ENCODE measurements at regions not wholly inside any gene's neighbourhood (a gene's known extent, or its start where the extent isn't known, plus 50 kb on each side); places are given as distances from the start of the nearest gene placed in this dataset.
"Not testable (repeated sequence)": the region's sequence is repeated elsewhere in the genome, so short reads cannot be mapped to it uniquely, and the experiment has no call there.

DNA sequence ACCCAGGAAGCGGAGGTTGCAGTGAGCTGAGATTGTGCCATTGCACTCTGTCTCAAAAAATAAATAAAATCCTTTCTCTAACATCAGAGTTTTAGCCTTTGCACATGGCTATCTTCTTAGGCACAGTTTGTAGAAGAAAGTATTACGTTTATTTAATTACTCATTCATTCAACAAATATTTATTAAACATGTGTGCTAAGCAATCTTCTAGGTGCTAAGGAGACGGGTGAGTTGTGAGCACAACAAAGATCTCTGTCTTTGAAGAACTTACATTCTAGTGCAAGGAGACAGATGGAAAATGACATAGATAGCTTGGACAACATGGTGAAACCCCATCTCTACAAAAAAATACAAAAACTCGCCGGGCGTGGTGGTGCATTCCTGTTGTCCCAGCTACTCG, 122.3 kb upstream of the MYO10 start:
- no peak for DNase-seq
- WGBS, 2 donors = 74 to 88% methylated on average over 7 of the region's 7 CpGs
- H3K27ac ChIP-seq = no peak overlapping the region
- H3K9me3 ChIP-seq = no peaks in the 10 kb centered on the region
- peaks cover 0 to 5% (median 0%) of the 10 kb centered on the region in 4 donors for H3K4me1 ChIP-seq
- intact Hi-C loops (cut with DNase I) = no loop called here
- no peaks in the 10 kb centered on the region for H3K36me3 ChIP-seq
- H3K27me3 ChIP-seq = no peaks in the 10 kb centered on the region
- H3K4me3 ChIP-seq = no peak overlapping the region
- no peak for TF ChIP-seq POLR2AphosphoS5 (IDR thresholded peaks at IDR 0.05)

- no peak for DNase-seq
- Histone ChIP-seq H3K9me3 (no peaks in the 10 kb centered on the region), H3K27ac (no peak overlapping the region), H3K4me1 (peaks cover 0 to 5% (median 0%) of the 10 kb centered on the region in 4 donors), H3K27me3 (no peaks in the 10 kb centered on the region), H3K4me3 (no peak overlapping the region), H3K36me3 (no peaks in the 10 kb centered on the region)
- 91 to 96% methylated on average over 33 of the region's 33 CpGs for WGBS, 2 donors
- TF ChIP-seq, protein P1, sequence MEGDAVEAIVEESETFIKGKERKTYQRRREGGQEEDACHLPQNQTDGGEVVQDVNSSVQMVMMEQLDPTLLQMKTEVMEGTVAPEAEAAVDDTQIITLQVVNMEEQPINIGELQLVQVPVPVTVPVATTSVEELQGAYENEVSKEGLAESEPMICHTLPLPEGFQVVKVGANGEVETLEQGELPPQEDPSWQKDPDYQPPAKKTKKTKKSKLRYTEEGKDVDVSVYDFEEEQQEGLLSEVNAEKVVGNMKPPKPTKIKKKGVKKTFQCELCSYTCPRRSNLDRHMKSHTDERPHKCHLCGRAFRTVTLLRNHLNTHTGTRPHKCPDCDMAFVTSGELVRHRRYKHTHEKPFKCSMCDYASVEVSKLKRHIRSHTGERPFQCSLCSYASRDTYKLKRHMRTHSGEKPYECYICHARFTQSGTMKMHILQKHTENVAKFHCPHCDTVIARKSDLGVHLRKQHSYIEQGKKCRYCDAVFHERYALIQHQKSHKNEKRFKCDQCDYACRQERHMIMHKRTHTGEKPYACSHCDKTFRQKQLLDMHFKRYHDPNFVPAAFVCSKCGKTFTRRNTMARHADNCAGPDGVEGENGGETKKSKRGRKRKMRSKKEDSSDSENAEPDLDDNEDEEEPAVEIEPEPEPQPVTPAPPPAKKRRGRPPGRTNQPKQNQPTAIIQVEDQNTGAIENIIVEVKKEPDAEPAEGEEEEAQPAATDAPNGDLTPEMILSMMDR (IDR thresholded peaks at IDR 0.05) = no peak
- TF ChIP-seq POLR2A (IDR thresholded peaks at IDR 0.05) = no peak
- no peak for TF ChIP-seq EP300 (IDR thresholded peaks at IDR 0.05)
- TF ChIP-seq POLR2AphosphoS5 (IDR thresholded peaks at IDR 0.05) = no peak
- intact Hi-C loops (cut with DNase I) = no loop called here
These were observed 125.9 kb upstream of the MYO10 start for GRCh38 chr5:17061973-17062470.

DNA sequence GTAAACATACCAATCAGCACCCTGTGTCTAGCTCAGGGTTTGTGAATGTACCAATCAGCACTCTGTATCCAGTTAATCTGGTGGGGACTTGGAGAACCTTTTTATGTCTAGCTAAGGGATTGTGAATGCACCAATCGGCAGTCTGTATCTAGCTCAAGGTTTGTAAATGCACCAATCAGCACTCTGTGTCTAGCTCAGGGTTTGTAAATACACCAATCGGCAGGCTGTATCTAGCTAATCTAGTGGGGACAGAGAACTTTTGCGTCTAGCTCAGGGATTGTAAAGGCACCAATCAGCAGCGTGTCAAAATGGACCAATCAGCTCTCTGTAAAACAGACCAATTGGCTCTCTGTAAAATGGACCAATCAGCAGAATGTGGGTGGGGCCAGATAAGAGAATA, 126.7 kb upstream of the MYO10 start:
- intact Hi-C loops (cut with DNase I) = not testable (repeated sequence)
- WGBS, 2 donors = 95 to 98% methylated on average over 4 of the region's 4 CpGs

DNA sequence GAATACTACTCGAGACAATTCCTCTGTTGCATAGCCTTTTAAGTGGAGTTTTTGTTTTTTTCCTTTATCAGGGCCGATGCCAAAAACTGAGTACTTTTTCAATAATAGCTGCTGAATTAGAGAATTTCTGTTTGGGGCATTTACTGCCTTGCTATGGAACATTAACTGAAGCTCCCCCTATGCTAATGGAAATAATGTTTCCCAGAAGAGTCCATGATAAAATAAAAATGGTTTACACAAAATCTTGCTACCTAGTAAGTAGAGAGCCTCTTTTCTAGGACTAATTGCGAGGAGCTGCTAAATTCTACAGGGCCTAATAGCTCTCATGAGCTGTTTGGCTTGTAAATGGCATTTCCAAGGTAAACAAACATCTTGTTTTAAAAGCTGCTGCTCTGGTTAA, 128.2 kb upstream of the MYO10 start:
- TF ChIP-seq POLR2A (IDR thresholded peaks at IDR 0.05) (no peak), POLR2AphosphoS5 (IDR thresholded peaks at IDR 0.05) (no peak), EP300 (IDR thresholded peaks at IDR 0.05) (no peak)
- TF ChIP-seq, protein P1 (IDR thresholded peaks at IDR 0.05) = no peak
- H3K27ac ChIP-seq = no peak overlapping the region
- intact Hi-C loops (cut with DNase I) = no loop called here
- H3K4me3 ChIP-seq = no peak overlapping the region
- DNase-seq = no peak
- no peaks in the 10 kb centered on the region for H3K4me1 ChIP-seq
- WGBS, 2 donors = 70 to 76% methylated on average over 3 of the region's 3 CpGs
- no peaks in the 10 kb centered on the region for H3K27me3 ChIP-seq
- H3K36me3 ChIP-seq = no peaks in the 10 kb centered on the region
- no peaks in the 10 kb centered on the region for H3K9me3 ChIP-seq

More for the DNA sequence above, 126.7 kb upstream of the MYO10 start:
- not testable (repeated sequence) for H3K4me1 ChIP-seq, H3K27me3 ChIP-seq, H3K36me3 ChIP-seq, H3K9me3 ChIP-seq, DNase-seq, H3K27ac ChIP-seq, H3K4me3 ChIP-seq

- H3K36me3 ChIP-seq = no peaks in the 10 kb centered on the region
- no peak overlapping the region for H3K27ac ChIP-seq
- WGBS, 2 donors = 87 to 95% methylated on average over 3 of the region's 3 CpGs
- no peaks in the 10 kb centered on the region for H3K9me3 ChIP-seq
- H3K4me3 ChIP-seq = no peak overlapping the region
- DNase-seq = no peak
- H3K27me3 ChIP-seq = no peaks in the 10 kb centered on the region
- intact Hi-C loops (cut with DNase I) = no loop called here
- TF ChIP-seq, protein P1 (IDR thresholded peaks at IDR 0.05) = no peak
- TF ChIP-seq EP300 (IDR thresholded peaks at IDR 0.05) (no peak), POLR2AphosphoS5 (IDR thresholded peaks at IDR 0.05) (no peak), POLR2A (IDR thresholded peaks at IDR 0.05) (no peak)
- no peaks in the 10 kb centered on the region for H3K4me1 ChIP-seq
These were observed 129.4 kb upstream of the MYO10 start for GRCh38 chr5:17065458-17065857.

DNA sequence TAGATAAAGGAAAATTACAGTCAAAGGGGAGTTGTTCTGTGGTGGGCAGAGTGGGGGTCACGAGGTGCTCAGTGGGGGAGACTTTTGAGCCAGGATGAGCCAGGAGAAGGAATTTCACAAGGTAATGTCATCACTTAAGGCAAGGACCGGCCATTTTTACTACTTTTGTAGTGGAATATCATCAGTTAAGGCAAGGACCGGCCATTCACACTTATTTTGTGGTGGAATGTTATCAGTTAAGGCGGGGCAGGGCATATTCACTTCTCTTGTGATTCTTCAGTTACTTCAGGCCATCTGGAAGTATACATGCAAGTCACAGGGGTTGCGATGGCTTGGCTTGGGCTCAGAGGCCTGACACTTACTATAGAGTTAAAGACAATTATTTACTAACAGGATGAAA, 129.9 kb upstream of the MYO10 start:
- H3K27me3 ChIP-seq; H3K9me3 ChIP-seq; H3K36me3 ChIP-seq; DNase-seq; intact Hi-C loops (cut with DNase I); H3K4me3 ChIP-seq; H3K4me1 ChIP-seq; H3K27ac ChIP-seq: not testable (repeated sequence)
- WGBS, 2 donors = 50 to 77% methylated on average over 5 of the region's 5 CpGs
